ENCODE measurements at regions not wholly inside any gene's neighbourhood (a gene's known extent, or its start where the extent isn't known, plus 50 kb on each side); places are given as distances from the start of the nearest gene placed in this dataset.
"Not testable (repeated sequence)": the region's sequence is repeated elsewhere in the genome, so short reads cannot be mapped to it uniquely, and the experiment has no call there.

- not testable (repeated sequence) for DNase-seq (ENCODE audit: low read depth)
Observed at GRCh38 chr16:31581065-31581464, 53.4 kb downstream of the AHSP start.

- DNase-seq (ENCODE audit: low read depth) = not testable (repeated sequence)
Observed at GRCh38 chr16:31601737-31602384, 74.2 kb downstream of the AHSP start.

- DNase-seq (ENCODE audit: low read depth) = no peak
Observed at GRCh38 chr16:31618130-31618529, 90.4 kb downstream of the AHSP start.

- DNase-seq (ENCODE audit: low read depth) = no peak
Observed at GRCh38 chr16:31636433-31636832, 108.7 kb downstream of the AHSP start.

GRCh38 chr16:31641279-31641678 lies 113.6 kb downstream of the AHSP start:
- DNase-seq (ENCODE audit: low read depth) = no peak

- DNase-seq (ENCODE audit: low read depth) = not testable (repeated sequence)
Observed at GRCh38 chr16:31655674-31656073, 128.0 kb downstream of the AHSP start.

GRCh38 chr16:31664683-31665482 lies 137.2 kb downstream of the AHSP start:
- DNase-seq (ENCODE audit: low read depth) = no peak

GRCh38 chr16:31674686-31675085 lies 147.0 kb downstream of the AHSP start:
- no peak for DNase-seq (ENCODE audit: low read depth)

GRCh38 chr16:31676731-31677130 lies 149.0 kb downstream of the AHSP start:
- no peak for DNase-seq (ENCODE audit: low read depth)

GRCh38 chr16:31678649-31679325 lies 151.1 kb downstream of the AHSP start:
- no peak for DNase-seq (ENCODE audit: low read depth)

- DNase-seq (ENCODE audit: low read depth) = not testable (repeated sequence)
Observed at GRCh38 chr16:31689331-31689730, 161.6 kb downstream of the AHSP start.

GRCh38 chr16:31692338-31692737 lies 164.6 kb downstream of the AHSP start:
- not testable (repeated sequence) for DNase-seq (ENCODE audit: low read depth)

GRCh38 chr16:31693733-31694132 lies 166.0 kb downstream of the AHSP start:
- DNase-seq (ENCODE audit: low read depth) = no peak

- no peak for DNase-seq (ENCODE audit: low read depth)
Observed at GRCh38 chr16:31694461-31694860, 166.8 kb downstream of the AHSP start.

- DNase-seq (ENCODE audit: low read depth) = no peak
Observed at GRCh38 chr16:31695667-31696066, 168.0 kb downstream of the AHSP start.

GRCh38 chr16:31696968-31697743 lies 169.5 kb downstream of the AHSP start:
- no peak for DNase-seq (ENCODE audit: low read depth)

GRCh38 chr16:31697744-31698125 lies 170.0 kb downstream of the AHSP start:
- no peak for DNase-seq (ENCODE audit: low read depth)

- no peak for DNase-seq (ENCODE audit: low read depth)
Observed at GRCh38 chr16:31698901-31699300, 171.2 kb downstream of the AHSP start.

GRCh38 chr16:31699601-31700000 lies 171.9 kb downstream of the AHSP start:
- no peak for DNase-seq (ENCODE audit: low read depth)

- no peak for DNase-seq (ENCODE audit: low read depth)
Observed at GRCh38 chr16:31700200-31700529, 172.5 kb downstream of the AHSP start.

GRCh38 chr16:31700530-31701388 lies 172.8 kb upstream of the ZNF267 start:
- DNase-seq (ENCODE audit: low read depth) = peak; percentile 82

Measured in activated T-cell treated with anti-CD3 and anti-CD28 coated beads for 1 hour (primary cell).